Panc1 (cell line): ENCODE measurements at regions not wholly inside any gene's neighbourhood (a gene's known extent, or its start where the extent isn't known, plus 50 kb on each side); places are given as distances from the start of the nearest gene placed in this dataset.

ENCODE experiments used
- POLR2AphosphoS5 ChIP-seq: IDR thresholded peaks from 2 replicates; pipeline ENCODE4 v1.6.1; 2012; ENCODE audit warnings: mild to moderate bottlenecking, low read depth, low read length, moderate library complexity
- TF ChIP-seq, protein P1 (sequence below): fragments of 450-650 bp; IDR thresholded peaks from 2 replicates; pipeline ENCODE4 v1.5.1; 2017; ENCODE audit warnings: mild to moderate bottlenecking

DNA sequence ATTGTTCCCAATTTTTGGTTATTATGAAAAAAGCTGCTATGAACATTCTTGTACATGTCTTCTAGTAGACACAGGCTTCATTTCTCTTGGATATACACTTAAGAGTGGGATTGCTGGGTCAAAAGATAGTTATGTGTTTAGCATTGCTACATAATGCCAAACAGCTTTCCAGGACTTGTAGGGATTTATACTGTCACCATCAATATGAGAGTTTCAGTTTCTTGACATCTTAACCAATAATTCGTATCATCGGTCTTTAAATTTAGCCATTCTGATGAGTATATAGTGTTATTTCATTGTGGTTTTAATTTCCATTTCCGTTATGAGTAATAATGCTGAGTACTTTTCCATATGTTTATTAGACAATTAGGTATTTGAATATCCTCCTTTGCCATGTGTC is 190.3 kb upstream of the PFN2 start:
- TF ChIP-seq POLR2AphosphoS5, result no peak
- TF ChIP-seq, protein P1, sequence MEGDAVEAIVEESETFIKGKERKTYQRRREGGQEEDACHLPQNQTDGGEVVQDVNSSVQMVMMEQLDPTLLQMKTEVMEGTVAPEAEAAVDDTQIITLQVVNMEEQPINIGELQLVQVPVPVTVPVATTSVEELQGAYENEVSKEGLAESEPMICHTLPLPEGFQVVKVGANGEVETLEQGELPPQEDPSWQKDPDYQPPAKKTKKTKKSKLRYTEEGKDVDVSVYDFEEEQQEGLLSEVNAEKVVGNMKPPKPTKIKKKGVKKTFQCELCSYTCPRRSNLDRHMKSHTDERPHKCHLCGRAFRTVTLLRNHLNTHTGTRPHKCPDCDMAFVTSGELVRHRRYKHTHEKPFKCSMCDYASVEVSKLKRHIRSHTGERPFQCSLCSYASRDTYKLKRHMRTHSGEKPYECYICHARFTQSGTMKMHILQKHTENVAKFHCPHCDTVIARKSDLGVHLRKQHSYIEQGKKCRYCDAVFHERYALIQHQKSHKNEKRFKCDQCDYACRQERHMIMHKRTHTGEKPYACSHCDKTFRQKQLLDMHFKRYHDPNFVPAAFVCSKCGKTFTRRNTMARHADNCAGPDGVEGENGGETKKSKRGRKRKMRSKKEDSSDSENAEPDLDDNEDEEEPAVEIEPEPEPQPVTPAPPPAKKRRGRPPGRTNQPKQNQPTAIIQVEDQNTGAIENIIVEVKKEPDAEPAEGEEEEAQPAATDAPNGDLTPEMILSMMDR, result no peak
